Testis (tissue), 2 donors: ENCODE measurements at regions not wholly inside any gene's neighbourhood (a gene's known extent, or its start where the extent isn't known, plus 50 kb on each side); places are given as distances from the start of the nearest gene placed in this dataset.

Experiments used
- DNase-seq: peaks from one replicate; pipeline ENCODE4 v3.0.0-alpha.2; 2019
- H3K27ac ChIP-seq, 2 donors: fragments of 200-600 bp; sonication (generic); one replicate each; pipeline ENCODE4 v1.5.1; 2019
- H3K27me3 ChIP-seq: fragments of 200-600 bp; sonication (generic); one replicate; pipeline ENCODE4 v1.5.1; 2019
- H3K36me3 ChIP-seq: fragments of 200-600 bp; sonication (generic); one replicate; pipeline ENCODE4 v1.5.1; 2017; ENCODE audit warnings: low read depth; ENCODE audit errors: missing control alignments
- H3K4me1 ChIP-seq: fragments of 200-600 bp; sonication (generic); one replicate; pipeline ENCODE4 v1.5.1; 2019
- H3K4me3 ChIP-seq, 2 donors: fragments of 200-600 bp; sonication (generic); one replicate each; pipeline ENCODE4 v1.5.1; 2017 to 2019
- H3K9me3 ChIP-seq: fragments of 200-600 bp; sonication (generic); one replicate; pipeline ENCODE4 v1.5.1; 2017
- POLR2A ChIP-seq: fragments of 450-650 bp; IDR thresholded peaks from one replicate; pipeline ENCODE4 v1.6.1; 2017; ENCODE audit warnings: antibody characterized with exemption, mild to moderate bottlenecking, moderate library complexity
- WGBS, 2 donors: methylation state at CpG; one replicate each; pipeline ENCODE4 v1.1.5; 2018; 5-methylcytosine and 5-hydroxymethylcytosine counted together
- intact Hi-C: fragments of 100-400 bp; cut with DNase I; formaldehyde crosslinking; loops from one replicate; pipeline ENCODE4 v1.15.1; 2023; ENCODE audit warnings: low total_unique reads
- TF ChIP-seq, protein P1 (sequence below), 3 experiments: fragments of 450-650 bp in 2 of 3; fragments of 200-600 bp in 1 of 3; sonication (generic) in 1 of 3; IDR thresholded peaks; one replicate each; pipeline ENCODE4 v1.5.1; 2016 to 2019; ENCODE audit warnings: antibody characterized with exemption in 3 of 3, mild to moderate bottlenecking in 2 of 3, moderate library complexity in 1 of 3

DNA sequence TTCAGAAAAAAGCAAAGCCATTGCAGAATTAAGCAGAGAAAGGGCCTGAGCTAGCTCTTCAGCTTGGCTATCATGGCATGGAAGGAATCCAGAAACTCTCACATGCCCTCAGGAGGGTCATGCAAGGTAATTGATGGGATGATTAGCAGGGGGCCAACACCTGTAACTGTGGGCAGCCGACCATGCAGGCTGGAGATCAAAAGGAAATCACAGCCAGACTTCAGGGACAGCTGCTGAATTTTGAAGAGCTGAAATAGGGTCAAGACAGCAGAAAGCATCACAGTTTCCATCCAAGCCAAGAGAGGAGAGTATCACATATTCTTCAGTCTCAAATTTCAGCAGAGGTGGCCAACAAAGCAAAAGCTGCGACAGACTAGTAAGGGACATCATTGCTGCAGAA, 239.6 kb upstream of the STEAP1 start:
- Histone ChIP-seq H3K4me1 (peaks cover 7% of the 10 kb centered on the region), H3K4me3 (no peak overlapping the region), H3K27me3 (no peaks in the 10 kb centered on the region), H3K27ac (no peak overlapping the region), H3K9me3 (no peaks in the 10 kb centered on the region), H3K36me3 (no peaks in the 10 kb centered on the region)
- WGBS, 2 donors, result 26 to 32% methylated on average over 2 of the region's 2 CpGs
- TF ChIP-seq, protein P1, sequence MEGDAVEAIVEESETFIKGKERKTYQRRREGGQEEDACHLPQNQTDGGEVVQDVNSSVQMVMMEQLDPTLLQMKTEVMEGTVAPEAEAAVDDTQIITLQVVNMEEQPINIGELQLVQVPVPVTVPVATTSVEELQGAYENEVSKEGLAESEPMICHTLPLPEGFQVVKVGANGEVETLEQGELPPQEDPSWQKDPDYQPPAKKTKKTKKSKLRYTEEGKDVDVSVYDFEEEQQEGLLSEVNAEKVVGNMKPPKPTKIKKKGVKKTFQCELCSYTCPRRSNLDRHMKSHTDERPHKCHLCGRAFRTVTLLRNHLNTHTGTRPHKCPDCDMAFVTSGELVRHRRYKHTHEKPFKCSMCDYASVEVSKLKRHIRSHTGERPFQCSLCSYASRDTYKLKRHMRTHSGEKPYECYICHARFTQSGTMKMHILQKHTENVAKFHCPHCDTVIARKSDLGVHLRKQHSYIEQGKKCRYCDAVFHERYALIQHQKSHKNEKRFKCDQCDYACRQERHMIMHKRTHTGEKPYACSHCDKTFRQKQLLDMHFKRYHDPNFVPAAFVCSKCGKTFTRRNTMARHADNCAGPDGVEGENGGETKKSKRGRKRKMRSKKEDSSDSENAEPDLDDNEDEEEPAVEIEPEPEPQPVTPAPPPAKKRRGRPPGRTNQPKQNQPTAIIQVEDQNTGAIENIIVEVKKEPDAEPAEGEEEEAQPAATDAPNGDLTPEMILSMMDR (IDR thresholded peaks at IDR 0.05), result no peak
- TF ChIP-seq POLR2A, result no peak
- DNase-seq, result no peak
- intact Hi-C loops, result no loop called here

DNA sequence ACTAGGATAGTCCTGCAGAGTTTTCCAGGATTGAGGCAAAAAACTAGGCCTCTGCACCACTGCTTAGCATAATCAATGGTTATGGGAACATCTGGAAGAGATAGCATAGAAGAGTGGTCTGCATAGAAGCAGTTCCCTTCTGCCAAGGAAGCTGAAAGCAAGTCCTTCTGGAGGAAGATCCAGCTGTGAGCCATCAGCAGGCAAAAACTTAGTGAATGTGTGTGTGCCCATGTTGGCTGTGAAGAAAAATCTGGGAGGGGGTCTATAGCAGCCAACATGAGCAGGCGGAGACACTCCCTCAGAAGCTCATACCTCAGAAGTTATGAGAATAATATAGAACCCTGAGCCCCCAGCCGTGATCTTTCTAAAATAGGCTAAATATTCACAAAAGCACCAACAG, 228.1 kb upstream of the STEAP1 start:
- no peaks in the 10 kb centered on the region for H3K4me1 ChIP-seq
- H3K36me3 ChIP-seq, result no peaks in the 10 kb centered on the region
- no peak overlapping the region for H3K4me3 ChIP-seq
- 60 to 71% methylated on average over 2 of the region's 2 CpGs for WGBS, 2 donors
- intact Hi-C loops, result no loop called here
- no peaks in the 10 kb centered on the region for H3K9me3 ChIP-seq
- no peak overlapping the region for H3K27ac ChIP-seq
- TF ChIP-seq POLR2A, result no peak
- TF ChIP-seq, protein P1 (IDR thresholded peaks at IDR 0.05), result no peak
- H3K27me3 ChIP-seq, result no peaks in the 10 kb centered on the region
- no peak for DNase-seq

DNA sequence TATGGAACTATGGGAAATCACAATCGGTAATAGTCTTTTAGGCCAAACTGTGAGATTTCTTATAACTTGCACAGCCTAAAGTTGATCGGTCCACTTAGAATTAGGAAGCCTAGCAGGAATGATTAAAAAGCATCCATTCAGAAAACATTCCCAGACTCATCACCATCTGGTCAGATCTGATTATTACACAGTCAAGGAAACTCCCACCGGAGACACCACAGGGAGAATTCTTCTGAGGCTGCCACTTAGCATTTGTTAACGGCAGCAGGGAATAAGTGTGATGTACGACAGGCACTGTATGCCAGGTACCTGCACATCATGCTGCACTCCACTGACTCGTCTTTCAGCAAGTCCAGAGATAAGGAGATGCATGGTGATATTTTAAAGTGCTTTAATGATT, 227.6 kb upstream of the STEAP1 start:
- no peak for TF ChIP-seq POLR2A
- TF ChIP-seq, protein P1 (IDR thresholded peaks at IDR 0.05), result no peak
- intact Hi-C loops, result no loop called here
- H3K27me3 ChIP-seq, result no peaks in the 10 kb centered on the region
- WGBS, 2 donors, result 73 to 81% methylated on average over 6 of the region's 6 CpGs
- H3K4me1 ChIP-seq, result no peaks in the 10 kb centered on the region
- no peaks in the 10 kb centered on the region for H3K36me3 ChIP-seq
- DNase-seq, result no peak
- H3K27ac ChIP-seq, result no peak overlapping the region
- H3K9me3 ChIP-seq, result no peaks in the 10 kb centered on the region
- H3K4me3 ChIP-seq, result no peak overlapping the region

DNA sequence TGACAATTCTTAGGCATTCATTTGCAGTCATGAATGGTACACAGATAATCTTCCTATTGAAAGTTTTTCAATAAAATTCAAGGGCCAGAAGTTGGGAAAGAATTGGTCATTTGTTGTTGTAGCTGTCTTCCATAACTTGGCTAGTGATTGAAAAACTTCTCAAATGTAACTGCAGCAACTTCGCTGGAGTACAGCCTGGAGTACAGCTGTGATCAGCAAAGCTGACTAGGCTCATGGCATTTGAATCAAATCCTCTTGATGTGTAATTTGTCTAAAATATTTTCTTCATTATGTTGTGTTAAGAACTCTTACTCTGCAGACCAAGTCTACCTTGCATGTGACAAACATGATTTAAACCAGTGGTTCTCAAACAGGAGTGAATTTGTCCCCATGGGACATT, 226.5 kb upstream of the STEAP1 start:
- intact Hi-C loops, result no loop called here
- 45 to 61% methylated on average over 1 of the region's 1 CpG for WGBS, 2 donors
- H3K9me3 ChIP-seq, result no peaks in the 10 kb centered on the region
- no peaks in the 10 kb centered on the region for H3K27me3 ChIP-seq
- H3K4me3 ChIP-seq, result no peak overlapping the region
- TF ChIP-seq, protein P1 (IDR thresholded peaks at IDR 0.05), result no peak
- no peak for TF ChIP-seq POLR2A
- H3K27ac ChIP-seq, result no peak overlapping the region
- DNase-seq, result no peak
- no peaks in the 10 kb centered on the region for H3K36me3 ChIP-seq
- H3K4me1 ChIP-seq, result no peaks in the 10 kb centered on the region

DNA sequence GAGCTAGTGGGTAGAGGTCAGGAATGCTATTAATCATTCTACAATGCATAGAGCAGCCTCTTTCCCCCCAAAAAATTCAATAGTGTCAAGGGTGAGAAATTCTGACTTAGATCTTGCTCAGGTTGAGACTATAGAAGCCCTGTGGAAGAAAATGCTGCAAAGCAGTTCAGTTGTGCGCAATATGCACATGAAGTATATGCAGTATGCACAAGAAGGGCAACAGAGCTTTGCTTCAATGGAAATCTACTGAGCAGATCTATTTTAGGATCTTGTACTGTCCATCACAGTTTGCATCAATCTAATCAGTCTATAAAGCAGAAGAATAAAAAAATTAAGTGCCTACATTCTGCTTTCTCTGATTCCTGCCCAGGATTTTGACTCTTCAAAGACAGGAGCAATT, 225.8 kb upstream of the STEAP1 start:
- H3K9me3 ChIP-seq, result no peaks in the 10 kb centered on the region
- 90 to 100% methylated on average over 1 of the region's 1 CpG for WGBS, 2 donors
- H3K4me3 ChIP-seq, result no peak overlapping the region
- H3K27ac ChIP-seq, result no peak overlapping the region
- DNase-seq, result no peak
- intact Hi-C loops, result no loop called here
- H3K4me1 ChIP-seq, result no peaks in the 10 kb centered on the region
- no peaks in the 10 kb centered on the region for H3K27me3 ChIP-seq
- no peak for TF ChIP-seq POLR2A
- TF ChIP-seq, protein P1 (IDR thresholded peaks at IDR 0.05), result no peak
- H3K36me3 ChIP-seq, result no peaks in the 10 kb centered on the region
